GM23248 (cell line): ENCODE measurements at regions not wholly inside any gene's neighbourhood (a gene's known extent, or its start where the extent isn't known, plus 50 kb on each side); places are given as distances from the start of the nearest gene placed in this dataset.

Experiments used
- DNase-seq: peaks from one replicate; pipeline ENCODE4 v3.0.0-alpha.2; 2015
- H2AFZ ChIP-seq: fragments of 200-600 bp; sonication (generic); 2 replicates; pipeline ENCODE4 v1.6.1; 2016; ENCODE audit warnings: antibody characterized with exemption
- H3F3A ChIP-seq: fragments of 200-600 bp; sonication (generic); 2 replicates; pipeline ENCODE4 v1.6.1; 2016; ENCODE audit warnings: mild to moderate bottlenecking, antibody characterized with exemption, mixed run types; ENCODE audit not compliant: insufficient read depth
- H3K27ac ChIP-seq: fragments of 200-600 bp; sonication (generic); 2 replicates; pipeline ENCODE4 v1.5.1; 2016; ENCODE audit warnings: mild to moderate bottlenecking
- H3K27me3 ChIP-seq: fragments of 200-600 bp; sonication (generic); replicated peaks from 2 replicates; pipeline ENCODE4 v1.6.1; 2016; ENCODE audit warnings: mild to moderate bottlenecking; ENCODE audit not compliant: insufficient read depth
- H3K36me3 ChIP-seq: fragments of 200-600 bp; sonication (generic); 2 replicates; pipeline ENCODE4 v1.6.1; 2016; ENCODE audit warnings: low read depth, mild to moderate bottlenecking
- H3K4me1 ChIP-seq: fragments of 200-600 bp; sonication (generic); 2 replicates; pipeline ENCODE4 v1.6.1; 2016; ENCODE audit warnings: mild to moderate bottlenecking; ENCODE audit not compliant: insufficient read depth
- H3K4me2 ChIP-seq: fragments of 200-600 bp; sonication (generic); one replicate; pipeline ENCODE4 v1.6.1; 2016; ENCODE audit warnings: mild to moderate bottlenecking; ENCODE audit not compliant: unreplicated experiment
- H3K4me3 ChIP-seq: fragments of 200-600 bp; sonication (generic); 2 replicates; pipeline ENCODE4 v1.5.1; 2016; ENCODE audit warnings: mild to moderate bottlenecking
- H3K79me2 ChIP-seq: fragments of 200-600 bp; sonication (generic); 2 replicates; pipeline ENCODE4 v1.6.1; 2016; ENCODE audit warnings: mild to moderate bottlenecking; ENCODE audit not compliant: insufficient read depth
- H3K9ac ChIP-seq: fragments of 200-600 bp; sonication (generic); 2 replicates; pipeline ENCODE4 v1.6.1; 2016; ENCODE audit warnings: mild to moderate bottlenecking
- H3K9me2 ChIP-seq: fragments of 200-600 bp; sonication (generic); 2 replicates; pipeline ENCODE4 v1.6.1; 2016; ENCODE audit warnings: mixed run types, mild to moderate bottlenecking, moderate library complexity; ENCODE audit not compliant: insufficient read depth
- H3K9me3 ChIP-seq: fragments of 200-600 bp; sonication (generic); one replicate; pipeline ENCODE4 v1.6.1; 2017; ENCODE audit warnings: low read depth
- H4K20me1 ChIP-seq: fragments of 200-600 bp; sonication (generic); 2 replicates; pipeline ENCODE4 v1.6.0; 2016; ENCODE audit not compliant: insufficient read depth
- EZH2 ChIP-seq: fragments of 200-600 bp; sonication (generic); IDR thresholded peaks from 2 replicates; pipeline ENCODE4 v1.6.1; 2018; ENCODE audit warnings: antibody characterized with exemption, mild to moderate bottlenecking; ENCODE audit not compliant: insufficient read depth, poor library complexity, severe bottlenecking
- EZH2phosphoT487 ChIP-seq: fragments of 200-600 bp; sonication (generic); IDR thresholded peaks from 2 replicates; pipeline ENCODE4 v1.6.1; 2018; ENCODE audit warnings: antibody characterized with exemption, moderate library complexity, mild to moderate bottlenecking, low read depth; ENCODE audit not compliant: insufficient read depth
- WGBS, 2 experiments: methylation state at CpG; one replicate each; pipeline ENCODE4 v1.1.6; 2015 to 2017; ENCODE audit warnings: low lambda C conversion rate in 2 of 2, low coverage in 1 of 2; ENCODE audit errors: missing lambda C conversion rate in 2 of 2; 5-methylcytosine and 5-hydroxymethylcytosine counted together
- in situ Hi-C: fragments of 300-500 bp; cut with MboI; formaldehyde crosslinking; loops from 2 replicates; pipeline ENCODE4 v1.15.0; 2020

- no peak overlapping the region for H3K9ac ChIP-seq
- H3K4me1 ChIP-seq = no peaks in the 10 kb centered on the region
- 5 to 8% methylated on average over 4 of the region's 4 CpGs for WGBS, 2 experiments
- DNase-seq = no peak
- no peak overlapping the region for H3K27ac ChIP-seq
- no peak overlapping the region for H2AFZ ChIP-seq
- H3K27me3 ChIP-seq = peaks cover 8% of the 10 kb centered on the region; the same call in 1 of the 2 replicates
- TF ChIP-seq EZH2phosphoT487 (no peak), EZH2 (no peak)
- no peak overlapping the region for H3K4me3 ChIP-seq
- no peaks in the 10 kb centered on the region for H3K9me2 ChIP-seq
- no peaks in the 10 kb centered on the region for H3K9me3 ChIP-seq
- no peaks in the 10 kb centered on the region for H4K20me1 ChIP-seq
- in situ Hi-C loops = no loop called here
- H3F3A ChIP-seq = no peaks in the 10 kb centered on the region
- H3K4me2 ChIP-seq = no peak overlapping the region
- no peaks in the 10 kb centered on the region for H3K79me2 ChIP-seq
- no peaks in the 10 kb centered on the region for H3K36me3 ChIP-seq
These were observed 246.3 kb upstream of the KLHL29 start for GRCh38 chr2:23138701-23139100.

GRCh38 chr2:23145460-23145859 lies 239.5 kb upstream of the KLHL29 start:
- Histone ChIP-seq H3K4me3 (no peak overlapping the region), H2AFZ (no peak overlapping the region), H3K27me3 (no peaks in the 10 kb centered on the region), H4K20me1 (no peaks in the 10 kb centered on the region; the same call in 1 of the 2 replicates), H3K4me2 (no peak overlapping the region), H3K9ac (no peak overlapping the region), H3K27ac (no peak overlapping the region), H3K36me3 (no peaks in the 10 kb centered on the region), H3K4me1 (no peaks in the 10 kb centered on the region), H3K9me3 (no peaks in the 10 kb centered on the region), H3F3A (no peaks in the 10 kb centered on the region), H3K9me2 (no peaks in the 10 kb centered on the region), H3K79me2 (no peaks in the 10 kb centered on the region)
- DNase-seq = peak; percentile 4
- no peak for TF ChIP-seq EZH2
- TF ChIP-seq EZH2phosphoT487 = no peak
- in situ Hi-C loops = no loop called here

- no peaks in the 10 kb centered on the region for H3F3A ChIP-seq
- H3K4me3 ChIP-seq = no peak overlapping the region
- no peak overlapping the region for H3K9ac ChIP-seq
- no peaks in the 10 kb centered on the region for H3K27me3 ChIP-seq
- H3K4me1 ChIP-seq = no peaks in the 10 kb centered on the region
- no peaks in the 10 kb centered on the region; the same call in 1 of the 2 replicates for H4K20me1 ChIP-seq
- TF ChIP-seq EZH2 = no peak
- no peak for TF ChIP-seq EZH2phosphoT487
- no peak overlapping the region for H3K4me2 ChIP-seq
- no peak overlapping the region for H3K27ac ChIP-seq
- no peak for DNase-seq
- no peak overlapping the region for H2AFZ ChIP-seq
- in situ Hi-C loops = no loop called here
- H3K9me3 ChIP-seq = no peaks in the 10 kb centered on the region
- no peaks in the 10 kb centered on the region for H3K9me2 ChIP-seq
- no peaks in the 10 kb centered on the region for H3K36me3 ChIP-seq
- WGBS, 2 experiments = 67 to 78% methylated on average over 2 of the region's 2 CpGs
- no peaks in the 10 kb centered on the region for H3K79me2 ChIP-seq
These were observed 239.0 kb upstream of the KLHL29 start for GRCh38 chr2:23146011-23146410.

GRCh38 chr2:23148342-23148741 lies 236.6 kb upstream of the KLHL29 start:
- DNase-seq = no peak
- WGBS, 2 experiments = 44 to 45% methylated on average over 3 of the region's 3 CpGs
- TF ChIP-seq EZH2 (no peak), EZH2phosphoT487 (no peak)
- in situ Hi-C loops = no loop called here
- Histone ChIP-seq H4K20me1 (no peaks in the 10 kb centered on the region; the same call in 1 of the 2 replicates), H3K9me3 (no peaks in the 10 kb centered on the region), H3F3A (no peaks in the 10 kb centered on the region), H3K9me2 (no peaks in the 10 kb centered on the region), H3K27me3 (no peaks in the 10 kb centered on the region), H3K4me2 (no peak overlapping the region), H3K4me3 (no peak overlapping the region), H3K36me3 (no peaks in the 10 kb centered on the region), H3K79me2 (no peaks in the 10 kb centered on the region), H3K9ac (no peak overlapping the region), H3K4me1 (no peaks in the 10 kb centered on the region), H2AFZ (no peak overlapping the region), H3K27ac (no peak overlapping the region)

- Histone ChIP-seq H3K27ac (no peak overlapping the region), H3K79me2 (no peaks in the 10 kb centered on the region), H3K9me2 (no peaks in the 10 kb centered on the region), H4K20me1 (no peaks in the 10 kb centered on the region; the same call in 1 of the 2 replicates), H2AFZ (no peak overlapping the region), H3K27me3 (no peaks in the 10 kb centered on the region), H3F3A (no peaks in the 10 kb centered on the region), H3K9ac (no peak overlapping the region), H3K4me3 (no peak overlapping the region), H3K4me1 (no peaks in the 10 kb centered on the region), H3K4me2 (no peak overlapping the region), H3K9me3 (no peaks in the 10 kb centered on the region), H3K36me3 (no peaks in the 10 kb centered on the region)
- TF ChIP-seq EZH2phosphoT487 = no peak
- no peak for TF ChIP-seq EZH2
- DNase-seq = no peak
- WGBS, 2 experiments = 0% methylated on average over 2 of the region's 2 CpGs
- in situ Hi-C loops = no loop called here
These were observed 235.2 kb upstream of the KLHL29 start for GRCh38 chr2:23149777-23150176.
